ENCODE measurements at regions not wholly inside any gene's neighbourhood (a gene's known extent, or its start where the extent isn't known, plus 50 kb on each side); places are given as distances from the start of the nearest gene placed in this dataset.

DNA sequence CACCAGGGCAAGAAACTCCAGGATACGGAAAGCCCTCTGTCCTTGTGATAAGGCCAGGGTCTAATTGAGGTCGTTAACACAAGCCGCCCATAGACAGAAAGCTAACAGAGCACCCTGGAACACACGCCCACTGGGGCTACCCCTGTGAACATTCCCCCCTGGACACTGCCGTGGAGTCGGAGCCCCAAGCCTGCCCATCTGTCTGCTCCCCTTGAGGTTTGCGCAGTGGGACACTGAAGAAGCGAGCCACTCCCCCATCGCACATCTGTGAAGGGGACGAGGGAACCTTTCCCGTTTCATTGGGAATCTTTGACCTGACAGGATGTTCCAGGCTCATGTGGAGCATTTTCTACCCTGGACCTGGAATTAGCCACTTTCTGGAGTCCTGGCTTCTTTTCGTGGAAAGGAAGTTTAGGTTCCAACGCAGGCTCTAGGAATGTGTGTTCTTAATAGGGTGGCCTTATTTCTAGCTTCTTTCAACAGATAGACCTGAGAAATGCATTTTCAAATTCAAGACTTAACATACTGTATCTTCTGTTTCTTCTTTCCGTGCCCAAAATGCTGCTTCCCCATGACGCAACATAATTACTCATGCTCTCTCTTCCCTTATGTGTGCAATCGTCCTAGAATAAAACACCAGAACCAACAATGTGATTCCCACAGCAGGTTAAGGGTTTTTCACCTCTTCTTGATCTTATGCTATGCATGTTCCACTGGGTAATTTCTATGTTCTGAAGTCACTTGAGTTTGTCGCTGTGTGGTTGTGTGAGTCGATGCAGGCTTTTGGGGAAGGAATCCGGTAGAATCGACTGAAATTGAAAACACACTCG lies 161.1 kb downstream of the ERMARD start:
- no peak for DNase-seq (ENCODE audit: low read depth in 3 of 3)

DNA sequence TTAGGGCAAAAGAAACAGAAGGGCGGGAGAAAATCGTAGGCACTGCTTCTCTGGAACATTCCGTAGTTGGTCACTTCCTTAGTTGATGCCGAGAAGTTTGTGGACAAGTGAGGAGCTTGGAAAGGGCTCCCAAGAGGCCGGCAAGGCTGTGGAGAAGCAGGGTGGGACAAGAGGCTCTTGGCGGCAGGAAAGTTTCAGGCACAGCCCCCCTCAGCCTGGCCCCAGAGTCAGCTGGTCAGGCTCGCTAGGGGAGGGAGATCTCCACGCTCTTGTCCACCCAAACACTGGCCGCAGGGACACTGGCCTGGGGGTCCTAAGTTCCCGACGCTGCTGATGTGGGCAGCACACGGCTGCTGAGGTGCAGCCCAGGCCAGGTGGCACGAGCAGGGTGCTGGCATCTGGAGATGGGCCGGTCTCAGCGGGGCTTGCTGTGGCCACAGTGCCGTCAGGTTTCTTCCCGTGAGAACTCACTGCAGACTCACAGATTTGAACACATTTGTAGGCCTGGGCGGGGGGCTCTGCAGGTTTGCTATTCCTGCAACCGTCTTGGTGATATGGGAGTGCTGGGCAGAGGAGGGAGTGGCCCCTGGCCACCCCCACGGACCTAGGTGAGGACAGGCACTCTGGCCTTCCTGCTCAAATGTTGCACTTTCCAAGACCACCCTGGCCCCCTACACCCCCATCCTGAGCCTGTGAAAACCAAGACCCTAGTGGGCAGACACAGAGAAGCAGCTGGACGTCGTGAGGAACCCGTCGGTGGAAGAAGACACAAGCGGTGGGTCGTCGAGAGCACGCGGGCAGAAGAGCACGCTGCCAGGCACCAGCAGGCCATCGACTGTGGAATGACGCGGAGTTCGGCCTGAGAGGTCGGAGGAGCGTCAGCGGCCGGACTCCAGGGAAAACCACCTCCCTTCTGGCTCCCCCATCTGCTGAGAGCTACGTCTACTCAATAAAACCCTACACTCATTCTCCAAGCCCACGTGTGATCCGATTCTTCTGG lies 160.1 kb downstream of the ERMARD start:
- no peak for DNase-seq (ENCODE audit: low read depth in 3 of 3)

- DNase-seq (ENCODE audit: low read depth in 3 of 3): no peak
These were observed 157.7 kb downstream of the ERMARD start for GRCh38 chr6:169909113-169909512.

- DNase-seq (ENCODE audit: low read depth in 3 of 3): no peak
These were observed 157.0 kb downstream of the ERMARD start for GRCh38 chr6:169908403-169908933.

GRCh38 chr6:169907419-169908115 lies 156.1 kb downstream of the ERMARD start:
- DNase-seq (ENCODE audit: low read depth in 3 of 3): no peak

GRCh38 chr6:169906688-169907418 lies 155.4 kb downstream of the ERMARD start:
- no peak for DNase-seq (ENCODE audit: low read depth in 3 of 3)

- DNase-seq (ENCODE audit: low read depth in 3 of 3): no peak
These were observed 154.7 kb downstream of the ERMARD start for GRCh38 chr6:169906004-169906687.

- DNase-seq (ENCODE audit: low read depth in 3 of 3): no peak
These were observed 153.8 kb downstream of the ERMARD start for GRCh38 chr6:169905041-169905807.

DNA sequence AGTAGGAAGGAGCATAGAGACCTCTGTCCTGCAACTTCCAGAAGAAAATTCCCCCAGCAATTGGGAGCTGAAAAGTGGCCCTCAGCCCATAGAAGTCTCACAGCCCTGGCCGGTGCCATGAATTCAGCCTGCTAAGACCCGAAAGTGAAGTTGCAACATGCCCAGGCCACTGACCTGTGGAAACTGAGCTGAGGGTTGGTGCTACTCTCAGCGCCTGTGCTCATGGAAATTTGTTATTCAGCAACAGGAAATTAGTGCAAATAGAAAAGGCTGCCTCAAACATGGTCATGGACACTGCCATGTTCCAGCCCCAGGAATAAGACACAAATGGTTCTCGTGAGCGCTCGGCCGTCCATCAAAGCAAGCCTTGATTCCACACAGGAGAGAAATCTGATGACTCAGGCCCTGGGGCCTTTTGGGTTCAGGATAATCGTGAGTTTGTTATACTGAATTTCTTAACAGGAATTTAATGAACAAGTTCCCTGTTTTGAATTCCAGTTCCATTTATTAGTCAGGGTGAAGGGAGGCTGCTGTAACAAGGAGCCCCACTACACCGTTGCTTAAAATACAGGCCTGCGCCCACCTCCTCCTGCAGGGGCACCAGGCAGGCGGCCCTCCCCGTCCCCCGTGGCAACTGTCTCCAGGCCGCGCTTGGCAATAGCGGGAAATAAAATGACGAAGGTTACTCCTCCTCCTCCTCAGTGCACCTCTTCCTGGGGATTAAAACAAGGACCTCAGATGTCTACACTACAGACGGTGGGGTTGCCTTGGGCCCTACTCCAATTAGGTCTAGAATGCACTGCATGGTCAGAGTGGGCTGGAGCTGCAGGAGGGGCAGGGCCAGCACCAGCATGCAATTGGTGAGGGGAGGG lies 152.9 kb downstream of the ERMARD start:
- DNase-seq (ENCODE audit: low read depth in 3 of 3): no peak

DNA sequence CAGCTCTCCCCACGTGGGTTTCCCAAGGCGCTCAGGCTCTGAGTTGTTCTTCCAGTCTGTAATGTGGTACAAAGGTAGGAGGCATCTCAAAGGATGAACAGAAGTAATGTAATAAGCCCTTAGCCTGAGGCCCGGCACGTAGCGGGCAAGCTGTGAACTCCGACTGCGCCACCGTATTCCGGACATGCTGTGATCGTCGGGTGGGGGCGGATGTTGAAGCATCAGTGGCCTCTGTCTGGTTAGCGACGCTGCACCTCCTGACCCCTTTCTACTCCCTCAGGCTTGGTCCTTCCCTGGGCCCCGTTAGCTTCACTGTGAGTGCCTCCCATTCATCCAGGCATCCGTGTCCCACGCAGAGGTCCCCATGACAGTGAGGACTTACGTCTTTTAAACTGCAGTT lies 151.7 kb downstream of the ERMARD start:
- no peak for DNase-seq (ENCODE audit: low read depth in 3 of 3)

DNA sequence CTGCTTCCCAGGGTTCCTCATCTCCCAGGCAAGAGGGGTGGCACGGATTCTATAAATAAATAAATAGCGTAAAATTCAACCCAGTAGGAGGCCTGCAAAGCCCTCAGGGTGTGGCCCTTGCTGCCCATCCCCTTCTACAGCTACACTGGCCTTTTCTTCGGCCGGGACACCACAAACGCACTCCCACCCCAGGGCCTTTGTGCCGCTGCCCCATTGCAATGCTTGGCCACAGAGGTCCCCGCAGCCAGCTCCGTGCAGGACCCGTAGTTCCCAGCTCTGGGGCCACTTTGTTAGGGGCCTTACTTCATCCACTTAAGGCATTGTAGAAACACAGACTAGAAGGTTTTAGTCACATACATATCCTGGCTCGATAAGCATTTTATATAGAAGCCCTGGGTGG lies 151.2 kb downstream of the ERMARD start:
- DNase-seq (ENCODE audit: low read depth in 3 of 3): no peak

DNA sequence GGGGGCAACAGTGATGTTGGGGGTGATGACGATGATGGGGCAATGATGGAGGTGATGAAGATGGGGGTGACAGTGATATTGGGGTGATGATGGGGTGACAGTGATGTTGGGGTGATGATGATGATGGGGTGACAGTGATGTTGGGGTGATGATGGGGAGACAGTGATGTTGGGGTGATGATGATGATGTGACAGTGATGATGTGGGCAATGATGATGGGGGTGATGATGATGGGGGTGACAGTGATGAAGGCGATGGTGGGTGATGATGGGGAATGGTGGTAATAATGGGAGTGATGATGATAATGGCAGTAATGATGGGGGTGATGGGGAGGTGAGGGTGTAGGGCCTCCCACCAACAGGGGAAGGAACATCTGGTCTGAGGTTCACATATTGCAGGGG lies 150.6 kb downstream of the ERMARD start:
- DNase-seq (ENCODE audit: low read depth in 3 of 3): no peak

DNA sequence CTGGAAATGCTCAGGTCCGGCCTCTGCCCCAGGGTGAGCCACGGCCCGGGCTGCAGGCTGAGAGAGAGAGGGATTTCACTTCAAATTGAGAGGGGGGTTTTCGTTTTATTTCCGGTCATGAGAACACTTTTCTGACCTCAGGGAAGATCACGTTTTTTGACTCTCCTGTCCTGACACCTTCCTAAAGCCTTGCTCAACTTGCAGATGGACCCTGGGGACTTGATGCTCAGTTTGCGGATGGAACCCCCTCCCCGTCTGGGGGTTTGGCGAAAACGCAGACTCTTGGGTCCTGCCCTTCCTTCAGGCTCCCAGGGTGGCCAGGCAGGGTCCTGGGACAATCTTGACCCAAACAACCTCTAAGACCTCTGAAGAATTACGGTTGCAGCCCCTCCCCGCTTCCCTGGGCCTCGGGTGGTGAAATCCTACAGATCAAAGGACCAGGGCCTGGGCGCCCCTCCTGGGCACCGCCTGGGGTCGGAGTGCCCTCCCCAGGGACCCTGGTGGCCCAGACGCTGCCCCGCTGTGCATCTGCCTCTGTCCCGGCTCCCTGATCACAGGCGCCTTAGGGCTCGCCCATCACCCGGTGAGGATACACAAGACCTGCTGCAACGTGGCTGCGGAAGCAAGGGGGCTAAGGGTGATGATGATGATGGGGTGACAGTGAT lies 148.2 kb downstream of the ERMARD start:
- no peak for DNase-seq (ENCODE audit: low read depth in 3 of 3)

DNA sequence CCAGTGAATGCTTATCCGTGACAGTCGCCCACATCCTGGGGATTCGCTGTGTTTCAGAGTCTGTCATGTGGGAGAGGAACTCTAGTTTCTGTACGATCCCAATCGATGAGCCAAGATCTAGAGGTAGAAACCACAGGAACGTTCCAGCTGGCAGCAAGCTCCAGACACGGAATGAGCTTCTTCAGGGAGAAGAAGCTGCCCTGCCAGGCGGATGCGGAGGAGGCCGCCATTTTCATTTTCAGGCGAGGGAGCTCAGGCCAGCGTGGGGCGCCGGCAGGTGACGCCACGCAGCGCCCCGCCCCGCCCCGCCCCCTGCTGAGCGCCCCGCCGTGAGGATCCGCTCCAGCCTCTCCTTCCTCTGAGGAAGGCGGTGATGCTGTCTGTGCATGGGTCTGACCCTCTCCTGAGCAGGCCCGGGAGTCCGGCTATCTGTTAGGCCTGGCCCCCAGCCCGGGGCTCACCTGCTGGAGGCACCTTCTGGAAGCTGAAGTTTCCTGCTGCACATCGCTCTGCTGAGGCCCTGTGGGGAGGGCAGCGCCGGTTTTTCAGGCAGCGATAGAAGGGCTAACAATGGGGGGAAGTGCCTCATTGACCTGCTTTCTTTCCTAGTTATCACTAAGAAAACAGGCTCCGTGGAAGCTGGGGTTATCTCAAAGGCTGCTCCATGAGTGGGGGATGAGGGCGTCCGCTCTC lies 147.5 kb downstream of the ERMARD start:
- DNase-seq (ENCODE audit: low read depth in 3 of 3): no peak

DNA sequence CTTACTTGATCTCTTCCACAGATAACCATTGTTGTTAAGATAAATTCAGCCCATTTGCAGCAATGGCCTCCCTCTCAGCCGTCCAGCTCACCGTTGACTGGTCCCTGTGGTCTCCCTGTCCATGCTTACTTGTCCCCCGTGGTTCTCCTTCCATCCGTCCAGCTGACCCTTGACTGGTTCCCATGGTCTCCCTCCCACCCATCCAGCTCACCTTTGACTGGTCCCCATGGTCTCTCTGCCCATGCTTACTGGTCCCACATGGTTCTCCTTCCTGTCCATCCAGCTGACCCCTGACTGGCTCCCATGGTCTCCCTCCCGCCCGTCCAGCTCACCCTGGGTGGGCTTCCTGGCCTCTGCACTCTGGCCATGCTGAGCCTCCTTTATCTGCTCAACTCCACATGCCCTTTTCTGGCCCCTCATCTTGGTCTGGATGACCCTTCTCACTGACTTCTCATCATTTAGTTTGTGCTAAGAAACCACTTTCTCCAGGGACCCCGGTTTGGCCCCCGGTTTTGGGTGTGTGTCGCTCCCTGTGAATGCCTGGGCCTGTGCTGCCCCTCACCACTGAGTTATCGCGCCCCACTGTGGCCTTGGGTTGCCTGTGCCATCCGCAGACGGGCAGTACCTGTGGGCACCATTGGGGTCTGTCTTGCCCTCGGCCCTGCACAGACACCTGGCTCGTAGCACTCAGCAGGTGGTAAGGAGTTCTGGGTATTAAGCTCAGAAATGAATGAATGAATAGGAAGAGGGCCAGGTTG lies 146.4 kb downstream of the ERMARD start:
- DNase-seq (ENCODE audit: low read depth in 3 of 3): no peak

DNA sequence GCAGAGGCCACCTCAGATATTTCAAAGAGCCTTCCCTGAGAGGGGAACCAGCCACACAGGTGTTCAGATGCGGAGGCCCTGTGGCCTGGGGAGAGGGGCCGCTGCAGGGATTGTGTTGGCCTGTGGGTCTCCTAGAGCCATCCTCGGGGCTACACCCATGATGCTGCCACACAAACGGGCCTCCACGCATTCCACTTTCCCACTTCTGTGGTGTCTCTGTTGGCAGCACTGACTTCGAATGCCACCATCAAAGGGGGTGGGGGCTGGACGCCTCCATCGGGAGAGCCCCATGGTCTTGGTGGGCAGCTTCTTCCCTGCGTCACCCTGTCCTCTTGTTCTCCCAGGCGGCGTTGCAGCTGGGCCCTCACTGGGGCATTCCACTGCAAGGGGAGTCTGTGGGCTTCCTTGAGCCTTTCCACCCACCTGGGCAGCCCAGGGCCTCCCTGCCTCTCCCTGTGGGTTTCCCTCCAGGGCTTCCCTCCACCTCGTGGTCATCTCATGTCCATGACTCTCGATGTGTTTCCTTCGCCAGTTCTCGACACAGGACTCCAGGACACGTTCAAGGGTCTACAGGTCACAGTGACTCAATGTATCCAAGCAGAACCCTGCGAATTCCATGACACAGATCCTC lies 145.5 kb downstream of the ERMARD start:
- DNase-seq (ENCODE audit: low read depth in 3 of 3): no peak

All from stimulated activated CD4-positive, alpha-beta T cell treated with anti-CD3 and anti-CD28 coated beads, TNF-alpha, amount 100 ng/mL, for 4 hours (primary cell).